GM23248 (cell line): ENCODE measurements at regions not wholly inside any gene's neighbourhood (a gene's known extent, or its start where the extent isn't known, plus 50 kb on each side); places are given as distances from the start of the nearest gene placed in this dataset.

ENCODE experiments used
- DNase-seq: peaks from one replicate; pipeline ENCODE4 v3.0.0-alpha.2; 2015
- H2AFZ ChIP-seq: fragments of 200-600 bp; sonication (generic); 2 replicates; pipeline ENCODE4 v1.6.1; 2016; ENCODE audit warnings: antibody characterized with exemption
- H3F3A ChIP-seq: fragments of 200-600 bp; sonication (generic); 2 replicates; pipeline ENCODE4 v1.6.1; 2016; ENCODE audit warnings: mild to moderate bottlenecking, antibody characterized with exemption, mixed run types; ENCODE audit not compliant: insufficient read depth
- H3K27ac ChIP-seq: fragments of 200-600 bp; sonication (generic); 2 replicates; pipeline ENCODE4 v1.5.1; 2016; ENCODE audit warnings: mild to moderate bottlenecking
- H3K27me3 ChIP-seq: fragments of 200-600 bp; sonication (generic); replicated peaks from 2 replicates; pipeline ENCODE4 v1.6.1; 2016; ENCODE audit warnings: mild to moderate bottlenecking; ENCODE audit not compliant: insufficient read depth
- H3K36me3 ChIP-seq: fragments of 200-600 bp; sonication (generic); 2 replicates; pipeline ENCODE4 v1.6.1; 2016; ENCODE audit warnings: low read depth, mild to moderate bottlenecking
- H3K4me1 ChIP-seq: fragments of 200-600 bp; sonication (generic); 2 replicates; pipeline ENCODE4 v1.6.1; 2016; ENCODE audit warnings: mild to moderate bottlenecking; ENCODE audit not compliant: insufficient read depth
- H3K4me2 ChIP-seq: fragments of 200-600 bp; sonication (generic); one replicate; pipeline ENCODE4 v1.6.1; 2016; ENCODE audit warnings: mild to moderate bottlenecking; ENCODE audit not compliant: unreplicated experiment
- H3K4me3 ChIP-seq: fragments of 200-600 bp; sonication (generic); 2 replicates; pipeline ENCODE4 v1.5.1; 2016; ENCODE audit warnings: mild to moderate bottlenecking
- H3K79me2 ChIP-seq: fragments of 200-600 bp; sonication (generic); 2 replicates; pipeline ENCODE4 v1.6.1; 2016; ENCODE audit warnings: mild to moderate bottlenecking; ENCODE audit not compliant: insufficient read depth
- H3K9ac ChIP-seq: fragments of 200-600 bp; sonication (generic); 2 replicates; pipeline ENCODE4 v1.6.1; 2016; ENCODE audit warnings: mild to moderate bottlenecking
- H3K9me2 ChIP-seq: fragments of 200-600 bp; sonication (generic); 2 replicates; pipeline ENCODE4 v1.6.1; 2016; ENCODE audit warnings: mixed run types, mild to moderate bottlenecking, moderate library complexity; ENCODE audit not compliant: insufficient read depth
- H3K9me3 ChIP-seq: fragments of 200-600 bp; sonication (generic); one replicate; pipeline ENCODE4 v1.6.1; 2017; ENCODE audit warnings: low read depth
- H4K20me1 ChIP-seq: fragments of 200-600 bp; sonication (generic); 2 replicates; pipeline ENCODE4 v1.6.0; 2016; ENCODE audit not compliant: insufficient read depth
- EZH2 ChIP-seq: fragments of 200-600 bp; sonication (generic); IDR thresholded peaks from 2 replicates; pipeline ENCODE4 v1.6.1; 2018; ENCODE audit warnings: antibody characterized with exemption, mild to moderate bottlenecking; ENCODE audit not compliant: insufficient read depth, poor library complexity, severe bottlenecking
- EZH2phosphoT487 ChIP-seq: fragments of 200-600 bp; sonication (generic); IDR thresholded peaks from 2 replicates; pipeline ENCODE4 v1.6.1; 2018; ENCODE audit warnings: antibody characterized with exemption, moderate library complexity, mild to moderate bottlenecking, low read depth; ENCODE audit not compliant: insufficient read depth
- WGBS, 2 experiments: methylation state at CpG; one replicate each; pipeline ENCODE4 v1.1.6; 2015 to 2017; ENCODE audit warnings: low lambda C conversion rate in 2 of 2, low coverage in 1 of 2; ENCODE audit errors: missing lambda C conversion rate in 2 of 2; 5-methylcytosine and 5-hydroxymethylcytosine counted together
- in situ Hi-C: fragments of 300-500 bp; cut with MboI; formaldehyde crosslinking; loops from 2 replicates; pipeline ENCODE4 v1.15.0; 2020

DNA sequence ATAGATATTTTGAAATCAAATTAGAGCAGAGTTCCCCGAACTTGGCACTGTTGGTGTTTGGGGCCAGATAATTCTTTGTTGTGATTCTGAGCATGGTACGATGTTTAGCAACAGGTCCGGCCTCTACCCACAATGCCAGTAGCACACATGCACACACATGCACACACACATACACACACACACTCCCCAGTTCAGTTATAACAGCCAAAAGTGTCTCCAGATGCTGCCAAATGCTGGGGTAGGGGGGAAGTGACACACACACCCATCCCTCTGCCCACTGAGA is 96.8 kb upstream of the PSMD7 start:
- TF ChIP-seq EZH2 (no peak), EZH2phosphoT487 (no peak)
- H2AFZ ChIP-seq, result no peak overlapping the region
- no peaks in the 10 kb centered on the region for H3K9me2 ChIP-seq
- H3K4me3 ChIP-seq, result no peak overlapping the region
- H3K27me3 ChIP-seq, result no peaks in the 10 kb centered on the region
- no peaks in the 10 kb centered on the region for H3K79me2 ChIP-seq
- 13 to 25% methylated on average over 3 of the region's 3 CpGs for WGBS, 2 experiments
- H3F3A ChIP-seq, result no peaks in the 10 kb centered on the region
- no peak overlapping the region for H3K4me2 ChIP-seq
- no peak for DNase-seq
- no peaks in the 10 kb centered on the region for H3K36me3 ChIP-seq
- no peaks in the 10 kb centered on the region for H3K4me1 ChIP-seq
- H3K9ac ChIP-seq, result no peak overlapping the region
- in situ Hi-C loops, result no loop called here
- no peaks in the 10 kb centered on the region for H4K20me1 ChIP-seq
- no peak overlapping the region for H3K27ac ChIP-seq
- H3K9me3 ChIP-seq, result no peaks in the 10 kb centered on the region

DNA sequence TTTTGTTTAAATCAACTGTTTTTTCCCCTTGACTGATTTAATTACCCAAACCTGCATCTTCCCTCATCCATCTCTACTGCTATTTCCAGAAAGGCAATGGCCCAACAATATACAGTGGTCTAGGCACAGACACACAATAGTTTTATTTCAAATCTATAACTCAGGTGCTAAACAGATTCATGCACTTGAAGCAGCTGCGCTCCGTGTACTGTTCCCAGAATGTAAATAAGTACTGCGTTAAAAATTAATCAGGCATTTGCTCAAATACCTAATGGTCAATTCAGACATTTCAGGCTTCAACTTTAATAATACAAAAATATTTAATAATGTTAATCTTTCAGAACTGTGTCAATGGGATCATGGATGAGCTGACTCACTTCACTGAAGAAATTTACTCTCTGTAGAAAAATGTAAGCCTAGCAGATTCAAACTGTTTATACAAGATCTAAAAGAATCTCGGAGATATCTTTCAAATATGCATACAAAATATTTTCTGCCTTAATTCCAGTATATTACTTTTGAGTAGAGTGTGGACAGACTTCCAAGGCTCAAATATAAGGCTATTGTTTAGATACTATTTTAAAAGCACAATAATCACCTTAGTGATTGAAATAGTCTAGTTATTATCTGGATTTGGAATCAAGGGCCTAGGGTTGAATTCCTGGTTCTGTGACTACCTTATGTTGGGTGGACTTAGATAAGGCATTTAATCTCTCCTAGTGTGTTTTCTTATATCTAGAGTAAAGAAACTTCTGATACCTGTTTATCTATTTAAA is 97.4 kb upstream of the PSMD7 start:
- Histone ChIP-seq H3K9me2 (no peaks in the 10 kb centered on the region), H3K4me1 (no peaks in the 10 kb centered on the region), H2AFZ (no peak overlapping the region), H3F3A (no peaks in the 10 kb centered on the region), H4K20me1 (no peaks in the 10 kb centered on the region), H3K4me3 (no peak overlapping the region), H3K79me2 (no peaks in the 10 kb centered on the region), H3K27me3 (no peaks in the 10 kb centered on the region), H3K27ac (no peak overlapping the region), H3K4me2 (no peak overlapping the region), H3K9ac (no peak overlapping the region), H3K9me3 (no peaks in the 10 kb centered on the region), H3K36me3 (no peaks in the 10 kb centered on the region)
- WGBS, 2 experiments, result 76% methylated on average over 4 of the region's 4 CpGs
- in situ Hi-C loops, result no loop called here
- TF ChIP-seq EZH2phosphoT487 (no peak), EZH2 (no peak)
- DNase-seq, result no peak

DNA sequence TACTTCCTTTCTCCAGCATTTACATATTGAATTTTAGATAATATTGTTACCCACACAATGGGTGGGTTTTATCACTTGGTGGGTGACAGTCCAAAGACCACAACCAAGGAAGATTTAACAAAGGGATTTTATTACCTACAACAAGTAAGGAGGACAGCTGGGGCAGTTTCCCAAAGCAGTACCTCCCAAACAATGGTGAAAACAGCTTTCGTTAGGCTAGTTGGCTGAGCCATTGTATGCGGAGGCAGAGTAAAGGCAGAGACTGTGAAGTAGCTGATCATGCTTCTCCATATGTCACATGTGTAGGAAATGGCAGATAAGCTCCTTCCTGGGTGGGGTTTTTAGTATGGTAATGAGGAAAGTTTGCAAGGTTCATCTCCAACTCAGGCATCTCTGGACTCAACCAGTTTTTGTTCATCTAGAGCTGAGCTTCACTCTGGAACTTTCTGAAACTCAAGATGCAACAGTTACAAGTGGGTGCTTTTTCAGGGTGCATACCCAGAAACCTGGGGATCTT is 104.3 kb upstream of the PSMD7 start:
- Histone ChIP-seq H4K20me1 (no peaks in the 10 kb centered on the region), H3K27ac (no peak overlapping the region), H2AFZ (no peak overlapping the region), H3K4me2 (no peak overlapping the region), H3F3A (no peaks in the 10 kb centered on the region), H3K79me2 (no peaks in the 10 kb centered on the region), H3K27me3 (no peaks in the 10 kb centered on the region), H3K4me3 (no peak overlapping the region), H3K36me3 (no peaks in the 10 kb centered on the region), H3K9ac (no peak overlapping the region), H3K4me1 (no peaks in the 10 kb centered on the region), H3K9me3 (no peaks in the 10 kb centered on the region), H3K9me2 (no peaks in the 10 kb centered on the region)
- TF ChIP-seq EZH2phosphoT487 (no peak), EZH2 (no peak)
- 72 to 85% methylated on average over 2 of the region's 2 CpGs for WGBS, 2 experiments
- no peak for DNase-seq
- in situ Hi-C loops, result no loop called here

DNA sequence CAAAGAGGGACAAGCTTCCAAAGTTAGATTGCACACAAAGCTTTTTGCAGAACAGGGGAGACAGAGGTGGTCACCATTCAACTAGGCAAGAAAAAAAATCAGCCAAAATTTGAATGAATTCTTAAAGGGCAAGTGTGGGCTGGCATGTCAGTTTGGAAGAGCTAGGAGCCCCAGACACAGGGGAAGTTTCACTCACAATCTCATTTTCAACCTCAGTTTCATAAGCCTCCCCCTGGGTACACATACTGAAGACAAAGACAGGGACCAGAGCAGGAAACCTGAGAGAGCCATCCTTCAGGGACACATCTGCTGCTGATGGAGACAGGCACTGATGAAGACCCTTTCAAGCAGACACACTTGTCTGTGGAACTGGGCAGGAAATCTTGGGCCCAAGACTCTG is 106.3 kb upstream of the PSMD7 start:
- TF ChIP-seq EZH2 (no peak), EZH2phosphoT487 (no peak)
- no peaks in the 10 kb centered on the region for H3K9me3 ChIP-seq
- H3K9me2 ChIP-seq, result no peaks in the 10 kb centered on the region
- in situ Hi-C loops, result no loop called here
- no peak overlapping the region for H3K4me3 ChIP-seq
- H3K27ac ChIP-seq, result no peak overlapping the region
- no peaks in the 10 kb centered on the region for H4K20me1 ChIP-seq
- no peaks in the 10 kb centered on the region for H3K4me1 ChIP-seq
- H3K79me2 ChIP-seq, result no peaks in the 10 kb centered on the region
- no peaks in the 10 kb centered on the region for H3K36me3 ChIP-seq
- no peak overlapping the region for H3K9ac ChIP-seq
- no peaks in the 10 kb centered on the region for H3K27me3 ChIP-seq
- H3F3A ChIP-seq, result no peaks in the 10 kb centered on the region
- no peak overlapping the region for H3K4me2 ChIP-seq
- no peak overlapping the region for H2AFZ ChIP-seq
- no peak for DNase-seq

DNA sequence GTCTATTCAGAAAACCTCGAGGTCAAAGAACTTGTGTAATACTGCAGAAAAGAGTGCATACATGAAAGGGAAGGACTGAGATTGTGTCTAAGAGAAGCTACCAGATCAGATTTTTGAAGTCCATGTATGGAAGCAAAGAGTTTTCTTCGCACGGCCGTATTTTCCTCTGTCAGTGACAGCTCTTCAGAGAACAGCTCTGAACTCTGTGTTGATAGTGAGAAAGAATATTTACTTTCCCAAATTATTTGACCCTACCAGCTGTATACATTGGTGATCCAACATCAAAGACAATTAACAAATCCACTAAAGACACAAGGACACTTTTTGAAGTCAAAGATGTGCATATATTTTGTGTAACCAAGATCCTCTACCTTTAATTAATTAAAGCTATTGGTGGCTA is 107.8 kb upstream of the PSMD7 start:
- TF ChIP-seq EZH2phosphoT487 (no peak), EZH2 (no peak)
- H3K27me3 ChIP-seq, result no peaks in the 10 kb centered on the region
- H3K4me2 ChIP-seq, result no peak overlapping the region
- no peaks in the 10 kb centered on the region for H3K79me2 ChIP-seq
- no peak overlapping the region for H3K27ac ChIP-seq
- H3K4me1 ChIP-seq, result no peaks in the 10 kb centered on the region
- H3K4me3 ChIP-seq, result no peak overlapping the region
- no peak overlapping the region for H2AFZ ChIP-seq
- no peaks in the 10 kb centered on the region for H3F3A ChIP-seq
- no peak overlapping the region for H3K9ac ChIP-seq
- in situ Hi-C loops, result no loop called here
- no peaks in the 10 kb centered on the region for H3K9me3 ChIP-seq
- 68 to 69% methylated on average over 4 of the region's 4 CpGs for WGBS, 2 experiments
- H3K36me3 ChIP-seq, result no peaks in the 10 kb centered on the region
- no peaks in the 10 kb centered on the region for H4K20me1 ChIP-seq
- H3K9me2 ChIP-seq, result no peaks in the 10 kb centered on the region
- DNase-seq, result no peak
